ENCODE measurements at regions not wholly inside any gene's neighbourhood (a gene's known extent, or its start where the extent isn't known, plus 50 kb on each side); places are given as distances from the start of the nearest gene placed in this dataset.

DNA sequence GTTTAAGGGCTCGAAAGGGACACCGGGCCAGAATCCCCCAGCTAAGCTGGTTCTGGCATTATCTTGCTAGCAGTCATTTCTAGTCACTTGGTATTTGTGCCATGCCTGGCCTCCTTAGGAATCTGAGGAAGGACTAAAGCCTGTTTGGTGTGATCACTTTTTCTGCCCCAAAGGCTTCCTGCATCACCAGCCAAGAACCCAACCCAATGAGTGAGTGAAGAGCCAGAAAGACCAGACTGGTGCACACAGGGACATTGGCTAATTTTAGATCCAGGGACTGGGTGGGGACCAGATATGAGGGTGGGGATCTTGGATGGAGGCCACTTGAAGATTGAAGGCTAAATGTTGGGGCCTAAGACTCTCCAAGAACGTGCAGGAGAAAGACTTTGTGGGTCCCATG is 411.9 kb upstream of the TNP1 start:
- H3K4me1 Mint-ChIP-seq (ENCODE audit: low read depth, unreplicated experiment): peaks cover 6% of the 10 kb centered on the region
- no peak for DNase-seq
- TF ChIP-seq, protein P1, sequence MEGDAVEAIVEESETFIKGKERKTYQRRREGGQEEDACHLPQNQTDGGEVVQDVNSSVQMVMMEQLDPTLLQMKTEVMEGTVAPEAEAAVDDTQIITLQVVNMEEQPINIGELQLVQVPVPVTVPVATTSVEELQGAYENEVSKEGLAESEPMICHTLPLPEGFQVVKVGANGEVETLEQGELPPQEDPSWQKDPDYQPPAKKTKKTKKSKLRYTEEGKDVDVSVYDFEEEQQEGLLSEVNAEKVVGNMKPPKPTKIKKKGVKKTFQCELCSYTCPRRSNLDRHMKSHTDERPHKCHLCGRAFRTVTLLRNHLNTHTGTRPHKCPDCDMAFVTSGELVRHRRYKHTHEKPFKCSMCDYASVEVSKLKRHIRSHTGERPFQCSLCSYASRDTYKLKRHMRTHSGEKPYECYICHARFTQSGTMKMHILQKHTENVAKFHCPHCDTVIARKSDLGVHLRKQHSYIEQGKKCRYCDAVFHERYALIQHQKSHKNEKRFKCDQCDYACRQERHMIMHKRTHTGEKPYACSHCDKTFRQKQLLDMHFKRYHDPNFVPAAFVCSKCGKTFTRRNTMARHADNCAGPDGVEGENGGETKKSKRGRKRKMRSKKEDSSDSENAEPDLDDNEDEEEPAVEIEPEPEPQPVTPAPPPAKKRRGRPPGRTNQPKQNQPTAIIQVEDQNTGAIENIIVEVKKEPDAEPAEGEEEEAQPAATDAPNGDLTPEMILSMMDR (IDR thresholded peaks at IDR 0.05; ENCODE audit: partially characterized antibody, unreplicated experiment): no peak
- H3K27ac Mint-ChIP-seq (ENCODE audit: unreplicated experiment): no peak overlapping the region
- H3K4me3 Mint-ChIP-seq (ENCODE audit: unreplicated experiment): no peak overlapping the region
- no peaks in the 10 kb centered on the region for H3K9me3 Mint-ChIP-seq (ENCODE audit: unreplicated experiment)
- peaks cover 13% of the 10 kb centered on the region for H3K36me3 Mint-ChIP-seq (ENCODE audit: unreplicated experiment)
- H3K27me3 Mint-ChIP-seq (ENCODE audit: unreplicated experiment): peaks cover 9% of the 10 kb centered on the region

DNA sequence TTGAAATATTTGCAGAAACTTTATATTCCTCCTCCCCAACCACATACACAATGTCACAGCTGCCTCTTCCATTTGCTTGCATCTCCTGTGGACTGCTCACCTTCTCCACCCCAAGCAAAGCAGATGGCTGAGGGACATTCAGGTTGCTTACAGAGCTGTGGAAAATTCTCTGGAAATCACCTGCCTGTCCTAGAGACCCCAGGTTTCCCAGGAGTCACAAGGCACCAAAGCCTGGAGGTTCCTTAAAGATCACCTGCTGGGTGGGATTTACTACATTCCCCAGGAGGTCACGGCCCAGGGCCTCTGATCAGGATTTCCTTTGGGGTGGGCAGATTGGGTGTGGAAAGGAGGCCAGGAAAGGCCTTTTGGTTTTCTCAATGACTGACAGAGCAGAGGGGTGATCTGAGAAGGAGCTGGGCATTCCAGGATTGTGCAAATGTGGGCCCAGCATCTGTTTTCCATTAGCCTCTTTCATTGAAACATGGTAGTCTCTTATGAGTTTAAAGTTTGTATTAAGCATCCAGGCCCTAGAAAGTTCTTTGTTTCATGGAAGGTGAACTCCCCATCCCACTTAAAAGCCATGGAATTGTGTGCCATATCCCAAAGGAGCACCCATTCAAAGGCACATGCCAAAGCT is 410.7 kb upstream of the TNP1 start:
- H3K36me3 Mint-ChIP-seq (ENCODE audit: unreplicated experiment): peaks cover 21% of the 10 kb centered on the region
- H3K9me3 Mint-ChIP-seq (ENCODE audit: unreplicated experiment): no peaks in the 10 kb centered on the region
- no peak for DNase-seq
- H3K27me3 Mint-ChIP-seq (ENCODE audit: unreplicated experiment): peaks cover 7% of the 10 kb centered on the region
- no peak overlapping the region for H3K27ac Mint-ChIP-seq (ENCODE audit: unreplicated experiment)
- peaks cover 3% of the 10 kb centered on the region for H3K4me1 Mint-ChIP-seq (ENCODE audit: low read depth, unreplicated experiment)
- no peak overlapping the region for H3K4me3 Mint-ChIP-seq (ENCODE audit: unreplicated experiment)
- TF ChIP-seq, protein P1 (IDR thresholded peaks at IDR 0.05; ENCODE audit: partially characterized antibody, unreplicated experiment): no peak

DNA sequence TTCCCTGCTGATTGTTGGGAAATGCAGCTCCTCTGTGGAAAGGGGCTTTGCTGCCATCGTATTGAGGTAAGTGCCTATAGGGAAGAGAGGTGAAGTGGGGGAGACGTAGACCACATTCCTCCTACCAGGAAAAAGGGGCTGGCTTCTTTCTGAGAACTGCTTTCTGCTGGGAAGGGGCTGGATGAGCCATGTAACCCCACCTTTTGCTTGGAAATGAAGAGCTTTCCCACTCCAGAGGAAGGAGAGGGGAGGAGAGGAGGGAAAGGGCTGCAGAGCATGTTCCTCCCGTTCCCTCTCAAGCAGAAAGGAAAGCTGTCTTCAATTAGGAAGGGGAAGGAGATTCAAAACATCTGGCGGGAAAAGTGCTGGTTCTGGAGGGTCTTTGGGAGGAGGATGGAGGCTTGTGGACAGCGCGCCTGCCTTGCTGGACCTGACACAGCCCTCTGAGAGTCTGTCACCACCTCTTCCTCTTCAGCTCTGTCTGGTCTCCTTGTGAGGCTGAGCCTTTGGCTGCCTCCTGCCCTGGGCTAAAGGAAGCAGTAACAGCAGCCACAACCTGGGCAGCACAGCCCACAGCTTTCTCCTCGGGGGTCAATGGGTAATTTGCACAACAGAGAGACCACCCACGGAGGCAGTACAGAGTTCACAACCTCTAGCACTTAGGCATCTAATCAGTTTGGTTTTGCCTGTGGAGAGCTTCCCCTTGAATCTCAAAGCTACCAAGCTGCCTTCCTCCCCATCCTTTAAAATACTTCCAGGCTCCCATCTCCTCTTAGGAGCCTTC is 410.0 kb upstream of the TNP1 start:
- H3K9me3 Mint-ChIP-seq (ENCODE audit: unreplicated experiment): no peaks in the 10 kb centered on the region
- TF ChIP-seq, protein P1 (IDR thresholded peaks at IDR 0.05; ENCODE audit: partially characterized antibody, unreplicated experiment): no peak
- H3K36me3 Mint-ChIP-seq (ENCODE audit: unreplicated experiment): peaks cover 21% of the 10 kb centered on the region
- H3K27ac Mint-ChIP-seq (ENCODE audit: unreplicated experiment): no peak overlapping the region
- H3K4me3 Mint-ChIP-seq (ENCODE audit: unreplicated experiment): no peak overlapping the region
- H3K27me3 Mint-ChIP-seq (ENCODE audit: unreplicated experiment): peaks cover 7% of the 10 kb centered on the region
- H3K4me1 Mint-ChIP-seq (ENCODE audit: low read depth, unreplicated experiment): peaks cover 2% of the 10 kb centered on the region
- no peak for DNase-seq

DNA sequence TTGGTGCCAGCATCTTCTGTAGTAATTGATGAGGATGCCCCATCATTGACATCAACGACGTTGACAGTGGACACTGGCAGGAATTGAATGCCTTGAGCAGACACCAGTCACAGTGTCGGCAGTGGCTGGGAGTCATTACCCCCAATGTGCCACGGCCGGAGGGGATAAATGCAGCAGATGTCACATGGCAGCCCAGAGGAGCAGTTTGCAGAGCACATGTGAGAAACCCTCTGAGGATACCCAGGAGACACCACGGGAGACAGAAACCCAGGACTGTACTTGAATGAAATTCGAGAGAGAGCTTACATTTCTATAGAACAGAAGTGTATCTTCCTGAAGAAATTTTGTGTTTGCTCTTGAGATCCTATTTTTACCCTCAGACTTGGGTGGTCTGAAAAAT is 409.1 kb upstream of the TNP1 start:
- H3K4me3 Mint-ChIP-seq (ENCODE audit: unreplicated experiment): no peak overlapping the region
- peaks cover 7% of the 10 kb centered on the region for H3K27me3 Mint-ChIP-seq (ENCODE audit: unreplicated experiment)
- H3K4me1 Mint-ChIP-seq (ENCODE audit: low read depth, unreplicated experiment): peaks cover 2% of the 10 kb centered on the region
- no peak for DNase-seq
- TF ChIP-seq, protein P1 (IDR thresholded peaks at IDR 0.05; ENCODE audit: partially characterized antibody, unreplicated experiment): no peak
- no peaks in the 10 kb centered on the region for H3K9me3 Mint-ChIP-seq (ENCODE audit: unreplicated experiment)
- H3K27ac Mint-ChIP-seq (ENCODE audit: unreplicated experiment): no peak overlapping the region
- peaks cover 21% of the 10 kb centered on the region for H3K36me3 Mint-ChIP-seq (ENCODE audit: unreplicated experiment)

DNA sequence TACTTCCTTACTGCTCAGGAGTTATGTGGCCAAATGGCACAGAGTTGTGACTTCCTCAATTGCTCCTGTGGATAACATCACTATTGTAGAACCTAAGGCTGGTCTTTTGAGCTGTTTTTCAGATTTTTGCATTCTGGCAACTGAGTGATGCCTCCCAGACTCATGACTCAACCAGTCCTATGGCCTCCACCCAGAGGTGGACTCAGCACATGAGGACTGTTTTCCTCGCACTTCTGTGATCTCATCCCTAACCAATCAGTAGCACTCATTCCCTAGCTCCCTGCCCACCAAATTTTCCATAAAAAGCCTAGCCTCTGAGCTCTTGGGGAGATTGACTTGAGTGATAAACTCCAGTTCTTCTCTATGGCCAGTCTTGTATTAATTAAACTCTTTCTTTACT is 407.9 kb upstream of the TNP1 start:
- H3K27ac Mint-ChIP-seq (ENCODE audit: unreplicated experiment): no peak overlapping the region
- H3K4me1 Mint-ChIP-seq (ENCODE audit: low read depth, unreplicated experiment): peaks cover 2% of the 10 kb centered on the region
- H3K27me3 Mint-ChIP-seq (ENCODE audit: unreplicated experiment): peaks cover 7% of the 10 kb centered on the region
- TF ChIP-seq, protein P1 (IDR thresholded peaks at IDR 0.05; ENCODE audit: partially characterized antibody, unreplicated experiment): no peak
- H3K4me3 Mint-ChIP-seq (ENCODE audit: unreplicated experiment): no peak overlapping the region
- H3K9me3 Mint-ChIP-seq (ENCODE audit: unreplicated experiment): no peaks in the 10 kb centered on the region
- DNase-seq: no peak
- peaks cover 21% of the 10 kb centered on the region for H3K36me3 Mint-ChIP-seq (ENCODE audit: unreplicated experiment)

Data from glutamatergic neuron (in vitro differentiated cells).